ENCODE measurements at regions not wholly inside any gene's neighbourhood (a gene's known extent, or its start where the extent isn't known, plus 50 kb on each side); places are given as distances from the start of the nearest gene placed in this dataset.

- Histone ChIP-seq H3K27me3 (replicated peaks; ENCODE audit: control insufficient read depth, insufficient read depth, low read length) (no peaks in the 10 kb centered on the region), H3K4me3 (replicated peaks; ENCODE audit: low read depth, low read length) (no peak overlapping the region), H3K36me3 (ENCODE audit: control insufficient read depth, insufficient read depth, low read length) (no peaks in the 10 kb centered on the region)
- DNase-seq (ENCODE audit: extremely low read depth, insufficient read length), result no peak
- TF ChIP-seq, protein P1, sequence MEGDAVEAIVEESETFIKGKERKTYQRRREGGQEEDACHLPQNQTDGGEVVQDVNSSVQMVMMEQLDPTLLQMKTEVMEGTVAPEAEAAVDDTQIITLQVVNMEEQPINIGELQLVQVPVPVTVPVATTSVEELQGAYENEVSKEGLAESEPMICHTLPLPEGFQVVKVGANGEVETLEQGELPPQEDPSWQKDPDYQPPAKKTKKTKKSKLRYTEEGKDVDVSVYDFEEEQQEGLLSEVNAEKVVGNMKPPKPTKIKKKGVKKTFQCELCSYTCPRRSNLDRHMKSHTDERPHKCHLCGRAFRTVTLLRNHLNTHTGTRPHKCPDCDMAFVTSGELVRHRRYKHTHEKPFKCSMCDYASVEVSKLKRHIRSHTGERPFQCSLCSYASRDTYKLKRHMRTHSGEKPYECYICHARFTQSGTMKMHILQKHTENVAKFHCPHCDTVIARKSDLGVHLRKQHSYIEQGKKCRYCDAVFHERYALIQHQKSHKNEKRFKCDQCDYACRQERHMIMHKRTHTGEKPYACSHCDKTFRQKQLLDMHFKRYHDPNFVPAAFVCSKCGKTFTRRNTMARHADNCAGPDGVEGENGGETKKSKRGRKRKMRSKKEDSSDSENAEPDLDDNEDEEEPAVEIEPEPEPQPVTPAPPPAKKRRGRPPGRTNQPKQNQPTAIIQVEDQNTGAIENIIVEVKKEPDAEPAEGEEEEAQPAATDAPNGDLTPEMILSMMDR (IDR thresholded peaks at IDR 0.05; ENCODE audit: insufficient read depth, low read length, poor library complexity, severe bottlenecking), result no peak
Observed at GRCh38 chr7:96400001-96400400, 78.1 kb upstream of the SLC25A13 start.

GRCh38 chr7:96397936-96398598 lies 76.2 kb upstream of the SLC25A13 start:
- DNase-seq (ENCODE audit: extremely low read depth, insufficient read length), result no peak
- no peaks in the 10 kb centered on the region for H3K27me3 ChIP-seq (replicated peaks; ENCODE audit: control insufficient read depth, insufficient read depth, low read length)
- H3K36me3 ChIP-seq (ENCODE audit: control insufficient read depth, insufficient read depth, low read length), result no peaks in the 10 kb centered on the region
- no peak overlapping the region for H3K4me3 ChIP-seq (replicated peaks; ENCODE audit: low read depth, low read length)
- TF ChIP-seq, protein P1 (IDR thresholded peaks at IDR 0.05; ENCODE audit: insufficient read depth, low read length, poor library complexity, severe bottlenecking), result no peak

- TF ChIP-seq, protein P1 (IDR thresholded peaks at IDR 0.05; ENCODE audit: insufficient read depth, low read length, poor library complexity, severe bottlenecking), result no peak
- Histone ChIP-seq H3K36me3 (ENCODE audit: control insufficient read depth, insufficient read depth, low read length) (no peaks in the 10 kb centered on the region), H3K4me3 (replicated peaks; ENCODE audit: low read depth, low read length) (no peak overlapping the region), H3K27me3 (replicated peaks; ENCODE audit: control insufficient read depth, insufficient read depth, low read length) (no peaks in the 10 kb centered on the region)
- DNase-seq (ENCODE audit: extremely low read depth, insufficient read length), result no peak
Observed at GRCh38 chr7:96388620-96389383, 66.9 kb upstream of the SLC25A13 start.

- no peaks in the 10 kb centered on the region for H3K27me3 ChIP-seq (replicated peaks; ENCODE audit: control insufficient read depth, insufficient read depth, low read length)
- H3K4me3 ChIP-seq (replicated peaks; ENCODE audit: low read depth, low read length), result no peak overlapping the region
- no peak for DNase-seq (ENCODE audit: extremely low read depth, insufficient read length)
- TF ChIP-seq, protein P1 (IDR thresholded peaks at IDR 0.05; ENCODE audit: insufficient read depth, low read length, poor library complexity, severe bottlenecking), result no peak
- no peaks in the 10 kb centered on the region for H3K36me3 ChIP-seq (ENCODE audit: control insufficient read depth, insufficient read depth, low read length)
Observed at GRCh38 chr7:96388166-96388565, 66.3 kb upstream of the SLC25A13 start.

DNA sequence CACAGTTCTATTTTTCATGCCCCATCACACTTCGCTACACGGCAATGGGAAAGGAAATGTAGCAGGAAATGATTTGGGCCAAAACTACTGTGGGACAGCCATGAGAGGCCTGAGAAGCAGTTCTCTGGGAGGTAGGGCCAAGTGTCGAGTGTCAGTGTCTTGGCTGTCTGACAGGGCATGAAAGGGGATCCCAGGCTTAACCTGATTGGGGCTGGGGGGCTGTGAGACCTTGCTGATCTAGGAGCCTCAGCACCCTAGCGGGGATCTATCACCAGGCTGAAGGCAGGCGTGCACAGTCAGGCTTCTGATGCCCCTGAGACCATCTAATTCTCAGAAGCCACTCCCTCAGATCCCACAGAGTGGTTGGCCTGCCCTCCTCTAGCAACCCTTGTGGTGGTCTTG lies 58.2 kb upstream of the SLC25A13 start:
- H3K27me3 ChIP-seq (replicated peaks; ENCODE audit: control insufficient read depth, insufficient read depth, low read length), result no peaks in the 10 kb centered on the region
- no peak overlapping the region for H3K4me3 ChIP-seq (replicated peaks; ENCODE audit: low read depth, low read length)
- no peaks in the 10 kb centered on the region for H3K36me3 ChIP-seq (ENCODE audit: control insufficient read depth, insufficient read depth, low read length)
- no peak for DNase-seq (ENCODE audit: extremely low read depth, insufficient read length)
- TF ChIP-seq, protein P1 (IDR thresholded peaks at IDR 0.05; ENCODE audit: insufficient read depth, low read length, poor library complexity, severe bottlenecking), result no peak

Data from GM06990 (cell line).